ENCODE measurements at regions not wholly inside any gene's neighbourhood (a gene's known extent, or its start where the extent isn't known, plus 50 kb on each side); places are given as distances from the start of the nearest gene placed in this dataset.

DNA sequence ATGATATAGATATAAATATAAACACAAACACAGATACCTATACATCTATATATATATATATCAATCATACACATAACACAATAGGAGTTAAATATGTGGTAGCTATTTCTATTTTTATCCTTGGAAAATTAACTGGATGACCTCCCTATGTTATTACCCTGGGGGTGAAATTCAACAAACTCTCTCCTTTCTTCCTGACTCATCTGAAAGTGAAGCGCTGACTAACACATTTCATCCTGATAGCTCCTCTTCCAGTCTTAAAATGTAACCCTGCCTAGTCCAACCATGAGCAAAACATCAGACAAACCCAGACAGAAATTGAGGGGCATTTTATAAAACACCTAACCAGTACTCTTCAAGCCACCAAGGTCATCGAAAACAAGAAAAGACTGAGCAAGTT, 220.6 kb upstream of the ISX start:
- no peak for DNase-seq (ENCODE audit: low read depth)
- H3K4me3 ChIP-seq (ENCODE audit: low read depth, low read length): no peak overlapping the region
- TF ChIP-seq, protein P1, sequence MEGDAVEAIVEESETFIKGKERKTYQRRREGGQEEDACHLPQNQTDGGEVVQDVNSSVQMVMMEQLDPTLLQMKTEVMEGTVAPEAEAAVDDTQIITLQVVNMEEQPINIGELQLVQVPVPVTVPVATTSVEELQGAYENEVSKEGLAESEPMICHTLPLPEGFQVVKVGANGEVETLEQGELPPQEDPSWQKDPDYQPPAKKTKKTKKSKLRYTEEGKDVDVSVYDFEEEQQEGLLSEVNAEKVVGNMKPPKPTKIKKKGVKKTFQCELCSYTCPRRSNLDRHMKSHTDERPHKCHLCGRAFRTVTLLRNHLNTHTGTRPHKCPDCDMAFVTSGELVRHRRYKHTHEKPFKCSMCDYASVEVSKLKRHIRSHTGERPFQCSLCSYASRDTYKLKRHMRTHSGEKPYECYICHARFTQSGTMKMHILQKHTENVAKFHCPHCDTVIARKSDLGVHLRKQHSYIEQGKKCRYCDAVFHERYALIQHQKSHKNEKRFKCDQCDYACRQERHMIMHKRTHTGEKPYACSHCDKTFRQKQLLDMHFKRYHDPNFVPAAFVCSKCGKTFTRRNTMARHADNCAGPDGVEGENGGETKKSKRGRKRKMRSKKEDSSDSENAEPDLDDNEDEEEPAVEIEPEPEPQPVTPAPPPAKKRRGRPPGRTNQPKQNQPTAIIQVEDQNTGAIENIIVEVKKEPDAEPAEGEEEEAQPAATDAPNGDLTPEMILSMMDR (IDR thresholded peaks at IDR 0.05; ENCODE audit: control insufficient read depth, extremely low read depth, insufficient read depth): no peak

DNA sequence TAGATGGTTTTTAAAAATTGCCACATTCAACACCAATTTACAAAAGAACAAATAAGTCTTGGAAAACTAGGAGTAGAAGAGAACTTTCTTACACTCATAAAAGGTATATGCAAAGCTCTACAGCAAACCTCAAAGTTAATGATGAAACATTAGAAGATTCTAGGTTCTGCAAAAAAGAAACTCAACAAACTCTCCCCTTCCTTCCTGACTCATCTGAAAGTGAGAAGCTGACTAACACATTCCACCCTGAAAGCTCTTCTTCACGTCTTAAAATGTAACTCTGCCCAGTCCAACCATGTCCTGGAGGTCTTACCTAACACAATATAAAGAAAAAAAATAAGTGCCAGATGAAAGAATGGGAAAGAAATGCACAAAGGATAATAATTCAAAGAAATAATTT, 218.9 kb upstream of the ISX start:
- no peak for DNase-seq (ENCODE audit: low read depth)
- TF ChIP-seq, protein P1 (IDR thresholded peaks at IDR 0.05; ENCODE audit: control insufficient read depth, extremely low read depth, insufficient read depth): no peak
- H3K4me3 ChIP-seq (ENCODE audit: low read depth, low read length): no peak overlapping the region

DNA sequence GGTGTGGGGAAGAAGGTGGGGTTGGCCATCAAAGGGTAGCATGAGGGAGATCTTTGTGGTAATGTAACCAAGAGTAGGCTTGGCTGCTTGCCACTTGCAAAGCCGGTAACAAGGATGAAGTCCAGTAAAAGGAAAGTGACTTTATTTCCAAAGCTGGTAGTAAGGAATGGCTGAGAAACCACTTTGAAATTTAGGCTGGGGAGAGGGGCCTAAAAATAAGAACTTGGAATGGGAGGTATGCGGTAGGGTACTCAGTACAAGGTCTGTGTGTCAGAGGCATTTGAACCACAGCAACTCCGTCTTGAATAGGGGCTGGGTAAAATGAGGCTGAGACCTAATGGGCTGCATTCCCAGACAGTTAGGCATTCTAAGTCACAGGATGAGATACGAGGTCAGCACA, 216.0 kb upstream of the ISX start:
- H3K4me3 ChIP-seq (ENCODE audit: low read depth, low read length): no peak overlapping the region
- TF ChIP-seq, protein P1 (IDR thresholded peaks at IDR 0.05; ENCODE audit: control insufficient read depth, extremely low read depth, insufficient read depth): no peak
- no peak for DNase-seq (ENCODE audit: low read depth)

DNA sequence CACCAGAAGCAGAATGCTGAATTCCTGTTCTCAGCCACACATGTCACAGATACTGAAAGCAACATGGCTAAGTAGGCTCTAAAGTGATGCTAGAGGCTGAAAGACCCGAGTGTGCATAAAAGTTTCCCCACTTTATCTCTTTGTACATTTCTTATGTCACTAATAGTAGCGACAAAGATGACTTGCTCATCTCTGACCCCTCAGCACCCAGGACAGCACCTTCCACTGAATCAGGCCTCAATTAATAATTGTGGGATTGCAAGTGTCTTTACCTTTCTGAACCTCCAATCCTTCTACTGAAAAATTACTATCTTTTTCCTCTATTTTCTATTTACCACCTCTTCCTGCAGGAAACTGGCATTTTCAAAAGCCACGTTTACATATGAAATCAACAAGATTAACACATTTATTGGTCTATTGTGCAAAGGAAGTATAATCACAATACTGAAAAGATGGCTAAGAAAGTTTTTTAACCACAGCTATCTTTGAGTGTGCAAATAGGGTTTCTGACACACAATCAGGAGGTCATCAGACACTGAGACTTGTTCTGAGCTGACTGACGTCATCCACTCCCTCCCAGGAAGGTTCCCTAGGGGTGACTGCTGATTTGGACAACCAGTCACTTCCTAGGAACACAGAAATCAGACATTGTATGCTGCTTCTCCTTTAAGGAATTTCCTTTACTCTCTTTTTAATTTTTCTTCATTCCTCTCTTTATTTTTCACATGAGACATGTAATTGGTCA, 213.9 kb upstream of the ISX start:
- TF ChIP-seq, protein P1 (IDR thresholded peaks at IDR 0.05; ENCODE audit: control insufficient read depth, extremely low read depth, insufficient read depth): no peak

DNA sequence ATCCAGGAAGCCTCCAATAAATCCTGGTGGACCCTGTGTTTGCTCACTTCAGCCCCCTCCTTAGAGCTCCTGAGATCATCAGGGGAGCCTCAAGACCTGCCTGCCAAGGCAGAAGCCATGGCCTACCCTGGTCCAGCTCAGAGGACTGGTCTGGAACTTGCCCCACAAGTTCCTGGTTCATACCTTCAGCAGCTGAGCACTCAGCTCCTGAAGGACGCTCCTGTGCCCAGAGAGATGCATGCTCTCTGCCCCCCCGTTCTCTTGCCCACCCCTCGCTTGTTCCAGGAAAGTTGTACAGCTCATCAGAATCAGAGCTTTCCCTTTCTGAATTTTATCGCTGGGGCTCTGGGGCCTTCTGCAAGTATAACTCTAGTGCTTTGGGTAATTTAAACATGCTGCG, 210.5 kb upstream of the ISX start:
- DNase-seq (ENCODE audit: low read depth): no peak
- H3K4me3 ChIP-seq (ENCODE audit: low read depth, low read length): no peak overlapping the region
- TF ChIP-seq, protein P1 (IDR thresholded peaks at IDR 0.05; ENCODE audit: control insufficient read depth, extremely low read depth, insufficient read depth): no peak

More for the DNA sequence above, 213.9 kb upstream of the ISX start:
- no peak overlapping the region for H3K4me3 ChIP-seq (ENCODE audit: low read depth, low read length)
- DNase-seq (ENCODE audit: low read depth): no peak

DNA sequence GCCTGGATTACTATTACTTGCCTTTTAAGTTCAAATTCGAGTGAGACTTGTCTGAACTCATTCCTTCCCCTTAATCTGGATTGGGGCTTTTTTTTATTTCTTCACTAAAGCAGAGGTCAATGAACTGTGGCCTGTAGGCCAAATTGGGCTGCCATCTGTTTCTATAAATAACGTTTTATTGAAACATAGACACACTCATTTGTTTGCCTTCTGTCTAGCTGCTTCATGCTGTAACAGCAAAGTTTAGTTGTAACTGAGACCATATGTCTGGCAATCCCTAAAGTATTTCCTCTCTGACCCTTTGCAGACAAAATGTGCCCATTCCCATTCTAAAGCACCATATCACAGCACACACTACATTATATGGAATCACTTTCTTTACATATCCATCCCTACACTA, 207.9 kb upstream of the ISX start:
- TF ChIP-seq, protein P1 (IDR thresholded peaks at IDR 0.05; ENCODE audit: control insufficient read depth, extremely low read depth, insufficient read depth): no peak
- H3K4me3 ChIP-seq (ENCODE audit: low read depth, low read length): no peak overlapping the region
- DNase-seq (ENCODE audit: low read depth): no peak

DNA sequence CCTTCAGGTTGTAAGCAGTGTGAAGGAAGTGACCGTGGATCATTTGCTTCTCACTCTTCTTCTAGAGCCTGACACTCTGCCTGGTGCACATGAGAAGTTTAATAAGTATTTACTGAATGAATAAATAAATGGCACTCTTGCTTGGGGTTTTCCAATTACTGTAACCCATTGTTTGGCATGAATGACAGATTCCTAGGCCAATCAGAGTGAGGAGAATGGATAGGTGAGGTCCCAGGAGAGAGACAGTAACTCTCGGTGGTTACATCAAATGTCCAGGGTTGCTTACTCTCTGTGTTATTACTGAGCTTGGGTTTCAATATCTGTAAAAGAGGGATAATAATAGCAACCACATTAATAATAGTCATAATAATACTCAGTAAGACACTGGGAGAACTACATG, 204.2 kb upstream of the ISX start:
- no peak for DNase-seq (ENCODE audit: low read depth)
- TF ChIP-seq, protein P1 (IDR thresholded peaks at IDR 0.05; ENCODE audit: control insufficient read depth, extremely low read depth, insufficient read depth): no peak
- no peak overlapping the region for H3K4me3 ChIP-seq (ENCODE audit: low read depth, low read length)

Measured in LNCaP clone FGC (cell line).